ENCODE measurements at regions not wholly inside any gene's neighbourhood (a gene's known extent, or its start where the extent isn't known, plus 50 kb on each side); places are given as distances from the start of the nearest gene placed in this dataset.

- no peaks in the 10 kb centered on the region for H3K4me1 ChIP-seq
- no peak overlapping the region for H3K27ac ChIP-seq
- DNase-seq (no peak), ATAC-seq (no peak)
- H3K4me3 ChIP-seq = no peak overlapping the region
- no peaks in the 10 kb centered on the region for H3K9me3 ChIP-seq
- no peaks in the 10 kb centered on the region for H3K36me3 ChIP-seq
- no peaks in the 10 kb centered on the region for H3K27me3 ChIP-seq
- 85 to 95% (median 93%) methylated on average over 2 of the region's 2 CpGs for WGBS, 4 donors
- intact Hi-C loops (cut with DNase I) = no loop called here
- no peak for TF ChIP-seq CTCF (IDR thresholded peaks at IDR 0.05)
- TF ChIP-seq POLR2A (IDR thresholded peaks at IDR 0.05) = no peak
These were observed 168.4 kb upstream of the THUMPD2 start for GRCh38 chr2:39947294-39948015.

- H3K4me3 ChIP-seq = no peak overlapping the region
- no peak overlapping the region for H3K27ac ChIP-seq
- no peaks in the 10 kb centered on the region for H3K27me3 ChIP-seq
- intact Hi-C loops (cut with DNase I) = no loop called here
- DNase-seq (no peak), ATAC-seq (no peak)
- TF ChIP-seq POLR2A (IDR thresholded peaks at IDR 0.05) (no peak), CTCF (IDR thresholded peaks at IDR 0.05) (no peak)
- H3K36me3 ChIP-seq = no peaks in the 10 kb centered on the region
- H3K9me3 ChIP-seq = no peaks in the 10 kb centered on the region
- no peaks in the 10 kb centered on the region for H3K4me1 ChIP-seq
- WGBS, 4 donors = 6 to 25% (median 21%) methylated on average over 1 of the region's 1 CpG
These were observed 163.9 kb upstream of the THUMPD2 start for GRCh38 chr2:39942950-39943349.

- no peak for ATAC-seq
- H3K27me3 ChIP-seq = no peaks in the 10 kb centered on the region
- intact Hi-C loops (cut with DNase I) = no loop called here
- DNase-seq = no peak
- no peaks in the 10 kb centered on the region for H3K36me3 ChIP-seq
- no peaks in the 10 kb centered on the region for H3K9me3 ChIP-seq
- no peak for TF ChIP-seq CTCF (IDR thresholded peaks at IDR 0.05)
- H3K4me1 ChIP-seq = no peaks in the 10 kb centered on the region
- H3K4me3 ChIP-seq = no peak overlapping the region
- 84 to 87% (median 85%) methylated on average over 4 of the region's 4 CpGs for WGBS, 4 donors
- no peak overlapping the region for H3K27ac ChIP-seq
These were observed 159.2 kb upstream of the THUMPD2 start for GRCh38 chr2:39938035-39938835.

- H3K27ac ChIP-seq = no peak overlapping the region
- 73 to 85% (median 78%) methylated on average over 3 of the region's 3 CpGs for WGBS, 4 donors
- H3K27me3 ChIP-seq = no peaks in the 10 kb centered on the region
- H3K4me3 ChIP-seq = no peak overlapping the region
- H3K9me3 ChIP-seq = no peaks in the 10 kb centered on the region
- H3K36me3 ChIP-seq = no peaks in the 10 kb centered on the region
- H3K4me1 ChIP-seq = no peaks in the 10 kb centered on the region
- intact Hi-C loops (cut with DNase I) = no loop called here
- TF ChIP-seq CTCF (IDR thresholded peaks at IDR 0.05) (no peak), POLR2A (IDR thresholded peaks at IDR 0.05) (no peak)
- no peak for ATAC-seq
- DNase-seq = no peak
These were observed 158.6 kb upstream of the THUMPD2 start for GRCh38 chr2:39937621-39938020.
